GM23248 (cell line): ENCODE measurements at regions not wholly inside any gene's neighbourhood (a gene's known extent, or its start where the extent isn't known, plus 50 kb on each side); places are given as distances from the start of the nearest gene placed in this dataset.

Experiments
- DNase-seq: peaks from one replicate; pipeline ENCODE4 v3.0.0-alpha.2; 2015
- H2AFZ ChIP-seq: fragments of 200-600 bp; sonication (generic); 2 replicates; pipeline ENCODE4 v1.6.1; 2016; ENCODE audit warnings: antibody characterized with exemption
- H3F3A ChIP-seq: fragments of 200-600 bp; sonication (generic); 2 replicates; pipeline ENCODE4 v1.6.1; 2016; ENCODE audit warnings: mild to moderate bottlenecking, antibody characterized with exemption, mixed run types; ENCODE audit not compliant: insufficient read depth
- H3K27ac ChIP-seq: fragments of 200-600 bp; sonication (generic); 2 replicates; pipeline ENCODE4 v1.5.1; 2016; ENCODE audit warnings: mild to moderate bottlenecking
- H3K27me3 ChIP-seq: fragments of 200-600 bp; sonication (generic); replicated peaks from 2 replicates; pipeline ENCODE4 v1.6.1; 2016; ENCODE audit warnings: mild to moderate bottlenecking; ENCODE audit not compliant: insufficient read depth
- H3K36me3 ChIP-seq: fragments of 200-600 bp; sonication (generic); 2 replicates; pipeline ENCODE4 v1.6.1; 2016; ENCODE audit warnings: low read depth, mild to moderate bottlenecking
- H3K4me1 ChIP-seq: fragments of 200-600 bp; sonication (generic); 2 replicates; pipeline ENCODE4 v1.6.1; 2016; ENCODE audit warnings: mild to moderate bottlenecking; ENCODE audit not compliant: insufficient read depth
- H3K4me2 ChIP-seq: fragments of 200-600 bp; sonication (generic); one replicate; pipeline ENCODE4 v1.6.1; 2016; ENCODE audit warnings: mild to moderate bottlenecking; ENCODE audit not compliant: unreplicated experiment
- H3K4me3 ChIP-seq: fragments of 200-600 bp; sonication (generic); 2 replicates; pipeline ENCODE4 v1.5.1; 2016; ENCODE audit warnings: mild to moderate bottlenecking
- H3K79me2 ChIP-seq: fragments of 200-600 bp; sonication (generic); 2 replicates; pipeline ENCODE4 v1.6.1; 2016; ENCODE audit warnings: mild to moderate bottlenecking; ENCODE audit not compliant: insufficient read depth
- H3K9ac ChIP-seq: fragments of 200-600 bp; sonication (generic); 2 replicates; pipeline ENCODE4 v1.6.1; 2016; ENCODE audit warnings: mild to moderate bottlenecking
- H3K9me2 ChIP-seq: fragments of 200-600 bp; sonication (generic); 2 replicates; pipeline ENCODE4 v1.6.1; 2016; ENCODE audit warnings: mixed run types, mild to moderate bottlenecking, moderate library complexity; ENCODE audit not compliant: insufficient read depth
- H3K9me3 ChIP-seq: fragments of 200-600 bp; sonication (generic); one replicate; pipeline ENCODE4 v1.6.1; 2017; ENCODE audit warnings: low read depth
- H4K20me1 ChIP-seq: fragments of 200-600 bp; sonication (generic); 2 replicates; pipeline ENCODE4 v1.6.0; 2016; ENCODE audit not compliant: insufficient read depth
- EZH2 ChIP-seq: fragments of 200-600 bp; sonication (generic); IDR thresholded peaks from 2 replicates; pipeline ENCODE4 v1.6.1; 2018; ENCODE audit warnings: antibody characterized with exemption, mild to moderate bottlenecking; ENCODE audit not compliant: insufficient read depth, poor library complexity, severe bottlenecking
- EZH2phosphoT487 ChIP-seq: fragments of 200-600 bp; sonication (generic); IDR thresholded peaks from 2 replicates; pipeline ENCODE4 v1.6.1; 2018; ENCODE audit warnings: antibody characterized with exemption, moderate library complexity, mild to moderate bottlenecking, low read depth; ENCODE audit not compliant: insufficient read depth
- WGBS, 2 experiments: methylation state at CpG; one replicate each; pipeline ENCODE4 v1.1.6; 2015 to 2017; ENCODE audit warnings: low lambda C conversion rate in 2 of 2, low coverage in 1 of 2; ENCODE audit errors: missing lambda C conversion rate in 2 of 2; 5-methylcytosine and 5-hydroxymethylcytosine counted together
- in situ Hi-C: fragments of 300-500 bp; cut with MboI; formaldehyde crosslinking; loops from 2 replicates; pipeline ENCODE4 v1.15.0; 2020

DNA sequence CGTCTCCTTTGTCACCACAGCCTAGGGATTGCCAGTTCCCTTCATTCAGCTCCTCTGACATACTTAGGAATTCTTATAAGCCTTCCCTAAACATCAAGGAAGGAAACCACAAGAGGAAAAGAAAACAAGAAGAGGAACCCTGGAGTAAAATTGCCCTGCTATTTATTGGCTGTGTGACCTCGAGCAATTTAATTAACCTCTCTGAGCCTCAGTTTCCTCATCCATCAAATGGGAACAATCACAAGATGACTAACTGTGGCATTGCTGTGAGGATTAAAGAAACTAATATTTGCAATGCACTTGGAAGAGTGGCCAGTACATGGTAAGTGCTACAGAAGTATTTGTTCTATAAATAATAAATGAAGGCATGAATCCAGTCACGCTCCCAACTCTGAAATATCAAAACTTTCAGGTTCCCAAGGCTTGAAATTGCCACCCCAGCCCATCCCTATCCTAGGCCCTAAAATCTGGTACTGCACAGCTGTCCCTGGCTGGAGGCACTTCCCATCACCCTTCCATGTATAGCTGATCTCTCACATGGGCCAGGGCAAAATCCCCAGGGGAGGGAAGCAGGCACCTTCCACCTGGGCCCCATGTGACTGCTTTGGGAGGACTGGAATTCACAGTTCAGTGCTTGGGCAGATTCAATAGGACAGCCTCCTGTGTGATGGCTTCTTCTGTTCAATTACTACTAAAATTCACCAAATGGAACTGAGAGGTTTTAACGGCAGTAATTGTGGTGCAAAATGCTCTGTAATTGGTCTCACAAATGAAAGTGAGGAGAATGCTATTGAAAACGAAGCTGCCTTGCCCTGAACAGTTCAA, 78.0 kb upstream of the MAFB start:
- 34 to 43% methylated on average over 5 of the region's 5 CpGs for WGBS, 2 experiments
- no peak for DNase-seq
- Histone ChIP-seq H3K9me2 (no peaks in the 10 kb centered on the region), H3F3A (no peaks in the 10 kb centered on the region), H3K9ac (no peak overlapping the region), H3K4me1 (no peaks in the 10 kb centered on the region), H3K79me2 (no peaks in the 10 kb centered on the region), H4K20me1 (no peaks in the 10 kb centered on the region), H3K36me3 (no peaks in the 10 kb centered on the region), H2AFZ (no peak overlapping the region), H3K27me3 (peaks cover 18% of the 10 kb centered on the region; the same call in 1 of the 2 replicates), H3K27ac (no peak overlapping the region), H3K9me3 (no peaks in the 10 kb centered on the region), H3K4me3 (no peak overlapping the region), H3K4me2 (no peak overlapping the region)
- in situ Hi-C loops = no loop called here
- TF ChIP-seq EZH2 = no peak
- no peak for TF ChIP-seq EZH2phosphoT487

DNA sequence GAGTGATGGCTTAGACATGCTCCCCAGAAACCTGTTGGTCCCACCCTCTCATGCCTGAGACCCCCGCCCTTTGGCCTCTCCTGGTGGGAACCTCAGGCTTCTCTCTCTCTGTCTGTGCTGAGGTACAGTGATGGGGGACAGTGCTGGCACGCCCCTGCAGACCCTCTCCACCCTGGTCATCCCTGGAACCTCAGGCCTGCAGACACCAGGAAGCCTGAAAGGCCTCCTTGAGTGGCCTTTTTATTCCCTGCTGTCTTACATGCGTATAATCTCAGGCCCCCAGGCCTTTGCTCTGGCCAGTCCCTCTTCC, 78.5 kb upstream of the MAFB start:
- H3K9me3 ChIP-seq = no peaks in the 10 kb centered on the region
- H3K27me3 ChIP-seq = peaks cover 18% of the 10 kb centered on the region; the same call in 1 of the 2 replicates
- TF ChIP-seq EZH2phosphoT487 (no peak), EZH2 (no peak)
- H3K4me2 ChIP-seq = no peak overlapping the region
- H3K4me1 ChIP-seq = no peaks in the 10 kb centered on the region
- H3K79me2 ChIP-seq = no peaks in the 10 kb centered on the region
- H3K9me2 ChIP-seq = no peaks in the 10 kb centered on the region
- H3K36me3 ChIP-seq = no peaks in the 10 kb centered on the region
- H3K4me3 ChIP-seq = no peak overlapping the region
- no peak overlapping the region for H3K9ac ChIP-seq
- no peaks in the 10 kb centered on the region for H3F3A ChIP-seq
- DNase-seq = no peak
- H4K20me1 ChIP-seq = no peaks in the 10 kb centered on the region
- in situ Hi-C loops = no loop called here
- H3K27ac ChIP-seq = no peak overlapping the region
- no peak overlapping the region for H2AFZ ChIP-seq
- WGBS, 2 experiments = 24 to 31% methylated on average over 3 of the region's 3 CpGs

DNA sequence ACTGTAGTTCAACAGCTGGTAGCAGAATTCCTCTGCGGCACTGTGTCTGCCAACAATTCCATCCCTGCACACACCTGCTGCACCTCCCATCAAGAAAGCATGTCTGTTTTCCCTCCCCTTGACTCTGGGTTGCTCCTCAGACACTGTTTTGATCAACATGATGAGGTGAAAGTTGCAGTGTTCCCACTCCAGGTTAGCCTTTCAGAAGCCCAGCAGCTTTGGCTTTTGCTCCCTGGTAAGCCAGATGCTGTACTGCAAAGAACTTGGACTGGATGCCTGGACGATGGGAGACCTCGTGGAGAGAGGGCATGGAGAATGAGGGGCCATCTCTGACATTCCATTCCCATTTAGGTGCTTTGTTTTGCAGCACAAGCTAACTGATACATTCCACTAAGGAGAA, 79.1 kb upstream of the MAFB start:
- Histone ChIP-seq H3F3A (no peaks in the 10 kb centered on the region), H3K9me3 (no peaks in the 10 kb centered on the region), H3K4me2 (no peak overlapping the region), H3K4me3 (no peak overlapping the region), H3K4me1 (no peaks in the 10 kb centered on the region), H3K27me3 (peaks cover 18% of the 10 kb centered on the region; the same call in 1 of the 2 replicates), H4K20me1 (no peaks in the 10 kb centered on the region), H3K9ac (no peak overlapping the region), H3K9me2 (no peaks in the 10 kb centered on the region), H3K36me3 (no peaks in the 10 kb centered on the region), H2AFZ (no peak overlapping the region), H3K79me2 (no peaks in the 10 kb centered on the region), H3K27ac (no peak overlapping the region)
- DNase-seq = no peak
- TF ChIP-seq EZH2 (no peak), EZH2phosphoT487 (no peak)
- in situ Hi-C loops = no loop called here
- WGBS, 2 experiments = 43 to 47% methylated on average over 3 of the region's 3 CpGs

DNA sequence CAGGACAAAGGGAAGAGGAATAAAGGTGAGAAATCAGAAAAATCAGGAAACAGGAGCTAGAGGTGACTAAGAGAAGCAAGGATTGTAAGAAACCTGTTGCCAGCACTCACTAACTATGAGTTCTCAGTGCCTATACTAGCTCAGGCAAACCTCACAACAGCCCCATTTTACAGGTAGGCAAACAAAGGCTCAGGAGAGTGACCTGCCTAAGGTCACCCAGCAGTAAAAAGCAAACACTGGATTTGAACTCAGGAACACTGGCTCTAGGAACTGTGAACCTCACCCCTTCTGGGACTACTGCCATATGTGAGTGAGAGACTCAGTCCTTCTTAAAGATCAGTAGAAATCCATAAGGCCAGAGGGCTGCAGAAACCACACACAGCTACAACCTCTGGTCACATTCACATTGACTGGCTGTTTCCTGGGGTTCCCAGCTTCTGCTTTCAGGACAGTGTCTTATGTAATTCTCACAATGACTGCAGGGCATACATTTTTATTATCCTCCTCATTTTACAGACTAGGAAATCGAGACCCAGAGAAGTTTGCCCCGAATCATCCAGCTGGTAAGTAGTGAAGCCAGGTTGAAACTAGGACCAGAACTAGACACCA, 80.7 kb upstream of the MAFB start:
- no peaks in the 10 kb centered on the region for H3K79me2 ChIP-seq
- H3K27ac ChIP-seq = no peak overlapping the region
- peaks cover 9% of the 10 kb centered on the region; the same call in 1 of the 2 replicates for H3K27me3 ChIP-seq
- no peak overlapping the region for H2AFZ ChIP-seq
- TF ChIP-seq EZH2 (no peak), EZH2phosphoT487 (no peak)
- H3K9me3 ChIP-seq = no peaks in the 10 kb centered on the region
- no peaks in the 10 kb centered on the region for H3K4me1 ChIP-seq
- H4K20me1 ChIP-seq = no peaks in the 10 kb centered on the region
- DNase-seq = no peak
- no peak overlapping the region for H3K4me3 ChIP-seq
- no peaks in the 10 kb centered on the region for H3F3A ChIP-seq
- no peaks in the 10 kb centered on the region for H3K36me3 ChIP-seq
- 54 to 66% methylated on average over 2 of the region's 2 CpGs for WGBS, 2 experiments
- H3K9me2 ChIP-seq = no peaks in the 10 kb centered on the region
- in situ Hi-C loops = no loop called here
- H3K9ac ChIP-seq = no peak overlapping the region
- no peak overlapping the region for H3K4me2 ChIP-seq
